OCI-LY1 (cell line): ENCODE measurements at regions not wholly inside any gene's neighbourhood (a gene's known extent, or its start where the extent isn't known, plus 50 kb on each side); places are given as distances from the start of the nearest gene placed in this dataset.
"Not testable (repeated sequence)": the region's sequence is repeated elsewhere in the genome, so short reads cannot be mapped to it uniquely, and the experiment has no call there.

Experiments used
- CTCF ChIP-seq: fragments of 200-600 bp; sonication (generic), shearing (Covaris generic); IDR thresholded peaks from 2 replicates; pipeline ENCODE4 v1.5.1; 2017; ENCODE audit warnings: mild to moderate bottlenecking, antibody characterized with exemption, low read length, moderate library complexity, mixed read lengths
- EZH2 ChIP-seq: fragments of 200-600 bp; sonication (generic), shearing (Covaris generic); IDR thresholded peaks from 2 replicates; pipeline ENCODE4 v1.8.0; 2017; ENCODE audit warnings: borderline replicate concordance, mixed run types, mild to moderate bottlenecking, antibody characterized with exemption, low read length, moderate library complexity, mixed read lengths

GRCh38 chrX:122224137-122224536, 959.9 kb upstream of the GRIA3 start:
- not testable (repeated sequence) for TF ChIP-seq CTCF, EZH2
